PC-9 (cell line): ENCODE measurements at regions not wholly inside any gene's neighbourhood (a gene's known extent, or its start where the extent isn't known, plus 50 kb on each side); places are given as distances from the start of the nearest gene placed in this dataset.

Experiments
- BruUV-seq: library from RNA; stranded (reverse); fragments of 400-500 nt; replicated peaks from 2 replicates; lab custom pipeline; 2021; lab: Mats Ljungman, UMichigan
- CTCF ChIA-PET: fragments of 300-600 bp; sonication (Branson Sonifier 250); formaldehyde crosslinking; loops from one replicate; lab custom pipeline; 2022; ENCODE audit warnings: antibody characterized with exemption; lab: Charles Lee
- POLR2A ChIA-PET: fragments of 300-600 bp; sonication (Branson Sonifier 250); formaldehyde crosslinking; loops from one replicate; lab custom pipeline; 2022; ENCODE audit warnings: antibody characterized with exemption; ENCODE audit not compliant: unreplicated experiment; lab: Charles Lee
- DNase-seq, 2 experiments: peaks; one replicate each; pipeline versions ENCODE4 v3.0.0 to v3.0.0-alpha.2; 2015 to 2022; ENCODE audit warnings: mixed read lengths in 1 of 2
- H2AFZ ChIP-seq: fragments of 200-600 bp; sonication (generic); 2 replicates; pipeline ENCODE4 v1.8.1; 2017; ENCODE audit warnings: antibody characterized with exemption
- H3F3A ChIP-seq: fragments of 200-600 bp; sonication (generic); 2 replicates; pipeline ENCODE4 v1.8.1; 2017; ENCODE audit warnings: antibody characterized with exemption, mild to moderate bottlenecking, low read depth; ENCODE audit not compliant: insufficient read depth
- H3K27ac ChIP-seq: fragments of 200-600 bp; sonication (generic); 2 replicates; pipeline ENCODE4 v1.6.1; 2016; ENCODE audit warnings: mixed run types
- H3K27me3 ChIP-seq: fragments of 200-600 bp; sonication (generic); 2 replicates; pipeline ENCODE4 v1.6.1; 2016; ENCODE audit warnings: low read depth, mixed run types; ENCODE audit not compliant: insufficient read depth
- H3K36me3 ChIP-seq: fragments of 200-600 bp; sonication (generic); 2 replicates; pipeline ENCODE4 v1.6.1; 2016; ENCODE audit warnings: low read depth, mixed run types
- H3K4me1 ChIP-seq: fragments of 200-600 bp; sonication (generic); replicated peaks from 2 replicates; pipeline ENCODE4 v1.6.1; 2016; ENCODE audit warnings: mixed run types; ENCODE audit not compliant: insufficient read depth
- H3K4me2 ChIP-seq: fragments of 200-600 bp; sonication (generic); 2 replicates; pipeline ENCODE4 v1.6.1; 2017; ENCODE audit warnings: mixed run types
- H3K4me3 ChIP-seq: fragments of 200-600 bp; sonication (generic); 2 replicates; pipeline ENCODE4 v1.6.1; 2016; ENCODE audit warnings: mixed run types
- H3K79me2 ChIP-seq: fragments of 200-600 bp; sonication (generic); 2 replicates; pipeline ENCODE4 v1.6.1; 2017; ENCODE audit warnings: low read depth, mixed run types
- H3K9me2 ChIP-seq: fragments of 200-600 bp; sonication (generic); 2 replicates; pipeline ENCODE4 v1.8.1; 2017; ENCODE audit warnings: mild to moderate bottlenecking; ENCODE audit not compliant: insufficient read depth
- H3K9me3 ChIP-seq: fragments of 200-600 bp; sonication (generic); 2 replicates; pipeline ENCODE4 v1.8.1; 2016; ENCODE audit warnings: low read depth; ENCODE audit not compliant: insufficient read depth
- H4K20me1 ChIP-seq: fragments of 200-600 bp; sonication (generic); 2 replicates; pipeline ENCODE4 v1.8.1; 2017; ENCODE audit not compliant: insufficient read depth
- CTCF ChIP-seq: fragments of 200-600 bp; sonication (generic); conservative IDR thresholded peaks from 2 replicates; pipeline ENCODE4 v1.6.1; 2017; ENCODE audit warnings: mixed run types, antibody characterized with exemption, mild to moderate bottlenecking, moderate library complexity
- EZH2 ChIP-seq: fragments of 200-600 bp; sonication (generic); IDR thresholded peaks from 2 replicates; pipeline ENCODE4 v1.8.0; 2017; ENCODE audit warnings: antibody characterized with exemption, low read depth
- intact Hi-C: fragments of 100-400 bp; cut with micrococcal nuclease; formaldehyde crosslinking; loops from one replicate; pipeline ENCODE4 v1.10.0; 2022; ENCODE audit not compliant: unreplicated experiment

- H3K4me1 ChIP-seq = no peaks in the 10 kb centered on the region
- no peak overlapping the region for H3K4me2 ChIP-seq
- TF ChIP-seq EZH2 (no peak), CTCF (no peak)
- H3K27ac ChIP-seq = no peak overlapping the region
- H2AFZ ChIP-seq = no peak overlapping the region
- H3K9me2 ChIP-seq = no peaks in the 10 kb centered on the region
- ChIA-PET CTCF (no interaction called here), POLR2A (no interaction called here)
- H3K4me3 ChIP-seq = no peak overlapping the region
- no peaks in the 10 kb centered on the region for H4K20me1 ChIP-seq
- intact Hi-C loops = no loop called here
- H3K36me3 ChIP-seq = no peaks in the 10 kb centered on the region
- no peak for DNase-seq
- H3K27me3 ChIP-seq = peaks cover 34% of the 10 kb centered on the region; the same call in 1 of the 2 replicates
- no peaks in the 10 kb centered on the region for H3F3A ChIP-seq
- H3K79me2 ChIP-seq = no peaks in the 10 kb centered on the region
- BruUV-seq = no TSS peak
- H3K9me3 ChIP-seq = peaks cover 5% of the 10 kb centered on the region; the same call in 1 of the 2 replicates
Measured at GRCh38 chr22:22982616-22983015, 87.7 kb upstream of the GNAZ start.

- Histone ChIP-seq H3K27ac (no peak overlapping the region), H3K9me3 (peaks cover 5% of the 10 kb centered on the region; the same call in 1 of the 2 replicates), H3K9me2 (no peaks in the 10 kb centered on the region), H3K4me1 (no peaks in the 10 kb centered on the region), H3K36me3 (no peaks in the 10 kb centered on the region), H3K4me2 (no peak overlapping the region), H3K4me3 (no peak overlapping the region), H4K20me1 (no peaks in the 10 kb centered on the region), H3K79me2 (no peaks in the 10 kb centered on the region), H3K27me3 (peaks cover 38% of the 10 kb centered on the region), H3F3A (no peaks in the 10 kb centered on the region), H2AFZ (no peak overlapping the region)
- ChIA-PET POLR2A (no interaction called here), CTCF (no interaction called here)
- TF ChIP-seq EZH2 (no peak), CTCF (no peak)
- BruUV-seq = no TSS peak
- no peak for DNase-seq
- intact Hi-C loops = no loop called here
Measured at GRCh38 chr22:22983123-22983522, 87.2 kb upstream of the GNAZ start.

- Histone ChIP-seq H3K4me2 (no peak overlapping the region), H3K4me3 (no peak overlapping the region), H3K27me3 (peaks cover 44% of the 10 kb centered on the region), H3K79me2 (no peaks in the 10 kb centered on the region), H3K27ac (no peak overlapping the region), H4K20me1 (no peaks in the 10 kb centered on the region), H3K9me2 (no peaks in the 10 kb centered on the region), H3K36me3 (no peaks in the 10 kb centered on the region), H3K4me1 (no peaks in the 10 kb centered on the region), H3K9me3 (peaks cover 5% of the 10 kb centered on the region; the same call in 1 of the 2 replicates), H2AFZ (no peak overlapping the region), H3F3A (no peaks in the 10 kb centered on the region)
- CTCF ChIA-PET = no interaction called here
- TF ChIP-seq CTCF = no peak
- no peak for TF ChIP-seq EZH2
- no TSS peak for BruUV-seq
- intact Hi-C loops = no loop called here
- no peak for DNase-seq
- POLR2A ChIA-PET = no interaction called here
Measured at GRCh38 chr22:22983816-22984215, 86.5 kb upstream of the GNAZ start.
